ENCODE measurements at regions not wholly inside any gene's neighbourhood (a gene's known extent, or its start where the extent isn't known, plus 50 kb on each side); places are given as distances from the start of the nearest gene placed in this dataset.

- TF ChIP-seq, protein P1, sequence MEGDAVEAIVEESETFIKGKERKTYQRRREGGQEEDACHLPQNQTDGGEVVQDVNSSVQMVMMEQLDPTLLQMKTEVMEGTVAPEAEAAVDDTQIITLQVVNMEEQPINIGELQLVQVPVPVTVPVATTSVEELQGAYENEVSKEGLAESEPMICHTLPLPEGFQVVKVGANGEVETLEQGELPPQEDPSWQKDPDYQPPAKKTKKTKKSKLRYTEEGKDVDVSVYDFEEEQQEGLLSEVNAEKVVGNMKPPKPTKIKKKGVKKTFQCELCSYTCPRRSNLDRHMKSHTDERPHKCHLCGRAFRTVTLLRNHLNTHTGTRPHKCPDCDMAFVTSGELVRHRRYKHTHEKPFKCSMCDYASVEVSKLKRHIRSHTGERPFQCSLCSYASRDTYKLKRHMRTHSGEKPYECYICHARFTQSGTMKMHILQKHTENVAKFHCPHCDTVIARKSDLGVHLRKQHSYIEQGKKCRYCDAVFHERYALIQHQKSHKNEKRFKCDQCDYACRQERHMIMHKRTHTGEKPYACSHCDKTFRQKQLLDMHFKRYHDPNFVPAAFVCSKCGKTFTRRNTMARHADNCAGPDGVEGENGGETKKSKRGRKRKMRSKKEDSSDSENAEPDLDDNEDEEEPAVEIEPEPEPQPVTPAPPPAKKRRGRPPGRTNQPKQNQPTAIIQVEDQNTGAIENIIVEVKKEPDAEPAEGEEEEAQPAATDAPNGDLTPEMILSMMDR (conservative IDR thresholded peaks at IDR 0.05): no peak
- no peak for TF ChIP-seq EZH2 (IDR thresholded peaks at IDR 0.05; ENCODE audit: low read depth)
Observed at GRCh38 chr13:57345526-57345925, 178.5 kb downstream of the PRR20E start.
